ENCODE measurements at regions not wholly inside any gene's neighbourhood (a gene's known extent, or its start where the extent isn't known, plus 50 kb on each side); places are given as distances from the start of the nearest gene placed in this dataset.

- Histone ChIP-seq H3K27ac (ENCODE audit: insufficient read depth, low read length) (no peak overlapping the region), H3K14ac (replicated peaks; ENCODE audit: low read depth, low read length) (0 out of 2 replicates have a peak overlapping the region, but pooled peaks have one; percentile 18), H4K20me1 (ENCODE audit: insufficient read depth, low read length) (no peaks in the 10 kb centered on the region), H2BK15ac (ENCODE audit: low read depth, low read length) (peak overlapping the region; percentile 9; the same call in 1 of the 3 replicates), H3K23ac (ENCODE audit: low read depth, low read length) (no peak overlapping the region), H2BK20ac (ENCODE audit: low read depth, low read length) (peak overlapping the region; percentile 70), H4K91ac (ENCODE audit: insufficient read depth, low read depth, low read length) (peak overlapping the region; percentile 10; the same call in 1 of the 2 replicates), H3K4me2 (ENCODE audit: low read depth, low read length) (no peak overlapping the region), H2BK5ac (ENCODE audit: low read depth, low read length, poor library complexity, severe bottlenecking) (no peak overlapping the region), H3K56ac (ENCODE audit: extremely low read depth, insufficient read depth, low read length) (no peak overlapping the region), H3K27me3 (ENCODE audit: control insufficient read depth, insufficient read depth, low read length) (no peaks in the 10 kb centered on the region), H2AFZ (replicated peaks; ENCODE audit: low read length, poor library complexity) (peak overlapping the region; percentile 3), H3K4me1 (ENCODE audit: control insufficient read depth, insufficient read depth, low read length) (peaks cover 9% of the 10 kb centered on the region), H3K9ac (ENCODE audit: low read depth, low read length) (no peak overlapping the region), H2AK9ac (replicated peaks; ENCODE audit: low read depth, low read length, poor library complexity) (no peak overlapping the region), H3K9me3 (ENCODE audit: control insufficient read depth, insufficient read depth, low read length) (no peaks in the 10 kb centered on the region), H4K5ac (ENCODE audit: low read depth, low read length) (0 out of 2 replicates have a peak overlapping the region, but pooled peaks have one; percentile 40), H3K4me3 (ENCODE audit: insufficient read depth, low read depth, low read length) (no peak overlapping the region), H3K36me3 (ENCODE audit: control insufficient read depth, insufficient read depth, low read length) (no peaks in the 10 kb centered on the region), H2AK5ac (ENCODE audit: low read depth, low read length) (no peak overlapping the region), H4K8ac (ENCODE audit: low read depth in 2 of 2, low read length in 2 of 2) (peak overlapping the region; percentile 15 to 16; a peak in 2 of 4 replicates), H2BK120ac (ENCODE audit: low read depth, low read length) (peak overlapping the region; percentile 58), H3K9me1 (ENCODE audit: insufficient read depth, low read length) (no peaks in the 10 kb centered on the region), H3K18ac (ENCODE audit: low read depth, low read length) (peak overlapping the region; percentile 30), H3K79me1 (ENCODE audit: low read depth in 1 of 2, low read length in 2 of 2) (no peaks in the 10 kb centered on the region), H3K4ac (ENCODE audit: low read depth, low read length) (peak overlapping the region; percentile 48)
- 80% methylated on average over 2 of the region's 6 CpGs; no CpG with 5 or more reads in 1 of the 2 experiments for WGBS, 2 experiments (ENCODE audit: extremely low coverage in 2 of 2, insufficient read length in 1 of 2)
- CTCF ChIA-PET: interaction anchor here (0.6 to 1.6 kb wide), 14 partner anchors 21 to 97 kb away, joined by 3 to 5 read pairs (median 3); no protein-coding TSS in a partner anchor
- peak; percentile 13 for DNase-seq
- no peak for TF ChIP-seq RFX5 (IDR thresholded peaks at IDR 0.05; ENCODE audit: low read depth, low read length)
- no peak for TF ChIP-seq RCOR1 (IDR thresholded peaks at IDR 0.05; ENCODE audit: insufficient replicate concordance, low read length)
- no peak for TF ChIP-seq CTCF (conservative IDR thresholded peaks at IDR 0.05; ENCODE audit: low read depth, low read length)
- TF ChIP-seq MAZ (IDR thresholded peaks at IDR 0.05; ENCODE audit: borderline replicate concordance, low read depth, low read length): no peak
- TF ChIP-seq POLR2A (IDR thresholded peaks at IDR 0.05; ENCODE audit: low read depth, low read length): no peak
- no peak for TF ChIP-seq MXI1 (IDR thresholded peaks at IDR 0.05; ENCODE audit: borderline replicate concordance, low read depth, low read length)
- TF ChIP-seq MAFK (IDR thresholded peaks at IDR 0.05; ENCODE audit: low read depth, low read length): no peak
- TF ChIP-seq NFE2L2 (IDR thresholded peaks at IDR 0.05; ENCODE audit: low read depth, low read length): no peak
- no peak for TF ChIP-seq SMC3 (IDR thresholded peaks at IDR 0.05; ENCODE audit: low read depth, low read length)
- no peak for TF ChIP-seq BHLHE40 (IDR thresholded peaks at IDR 0.05; ENCODE audit: low read depth, low read length)
- TF ChIP-seq ELK1 (IDR thresholded peaks at IDR 0.05; ENCODE audit: borderline replicate concordance, low read depth, low read length): no peak
- TF ChIP-seq RAD21 (IDR thresholded peaks at IDR 0.05; ENCODE audit: low read length): no peak
- TF ChIP-seq CEBPB (IDR thresholded peaks at IDR 0.05; ENCODE audit: low read depth, low read length): no peak
- TF ChIP-seq, protein P1, sequence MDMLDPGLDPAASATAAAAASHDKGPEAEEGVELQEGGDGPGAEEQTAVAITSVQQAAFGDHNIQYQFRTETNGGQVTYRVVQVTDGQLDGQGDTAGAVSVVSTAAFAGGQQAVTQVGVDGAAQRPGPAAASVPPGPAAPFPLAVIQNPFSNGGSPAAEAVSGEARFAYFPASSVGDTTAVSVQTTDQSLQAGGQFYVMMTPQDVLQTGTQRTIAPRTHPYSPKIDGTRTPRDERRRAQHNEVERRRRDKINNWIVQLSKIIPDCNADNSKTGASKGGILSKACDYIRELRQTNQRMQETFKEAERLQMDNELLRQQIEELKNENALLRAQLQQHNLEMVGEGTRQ (IDR thresholded peaks at IDR 0.05; ENCODE audit: low read depth, low read length): no peak
- TF ChIP-seq FOS (IDR thresholded peaks at IDR 0.05; ENCODE audit: low read depth, low read length): no peak
- no peak for TF ChIP-seq CHD1 (IDR thresholded peaks at IDR 0.05; ENCODE audit: low read depth, low read length)
- ATAC-seq (ENCODE audit: low read depth): peak; percentile 38
- intact Hi-C loops (cut with micrococcal nuclease): loop anchor here (5.0 kb wide), 2 partner anchors 388 to 668 kb away; partner anchors contain the start of gene CAV1
- no TSS peak for BruUV-seq (replicated peaks)
- dilution Hi-C loops (cut with HindIII; ENCODE audit: low sequenced_read_pairs, unreplicated experiment): no loop called here
- in situ Hi-C loops (cut with MboI; ENCODE audit: low sequenced_read_pairs): loop anchor here (5.0 kb wide), 1 partner anchor 98 kb away; no protein-coding TSS in a partner anchor
- POLR2A ChIA-PET (ENCODE audit: unreplicated experiment): no interaction called here
Observed at GRCh38 chr7:116139007-116139406, 71.3 kb upstream of the TES start.
